ENCODE measurements at regions not wholly inside any gene's neighbourhood (a gene's known extent, or its start where the extent isn't known, plus 50 kb on each side); places are given as distances from the start of the nearest gene placed in this dataset.

GRCh38 chr9:38228331-38229103 is 159.5 kb upstream of the SHB start:
- TF ChIP-seq CTCF (conservative IDR thresholded peaks at IDR 0.05; ENCODE audit: low read depth, low read length) (no peak), EZH2phosphoT487 (IDR thresholded peaks at IDR 0.05; ENCODE audit: borderline replicate concordance, low read length) (no peak)

Measured in PC-3 (cell line).